ENCODE measurements at regions not wholly inside any gene's neighbourhood (a gene's known extent, or its start where the extent isn't known, plus 50 kb on each side); places are given as distances from the start of the nearest gene placed in this dataset.
A peak's percentile ranks its signal among the peaks of the same experiment; 100 is the strongest.
"Not testable (repeated sequence)": the region's sequence is repeated elsewhere in the genome, so short reads cannot be mapped to it uniquely, and the experiment has no call there.

- DNase-seq (ENCODE audit: low read depth), result peak; percentile 4
Measured at GRCh38 chr2:188787658-188788240, 186.4 kb upstream of the COL3A1 start.

- DNase-seq (ENCODE audit: low read depth), result peak; percentile 84
Measured at GRCh38 chr2:188788621-188789020, 185.6 kb upstream of the COL3A1 start.

- DNase-seq (ENCODE audit: low read depth), result no peak
Measured at GRCh38 chr2:188789951-188790350, 184.2 kb upstream of the COL3A1 start.

GRCh38 chr2:188794453-188794852 lies 179.7 kb upstream of the COL3A1 start:
- DNase-seq (ENCODE audit: low read depth), result not testable (repeated sequence)

- DNase-seq (ENCODE audit: low read depth), result no peak
Measured at GRCh38 chr2:188795762-188796161, 178.4 kb upstream of the COL3A1 start.

GRCh38 chr2:188797371-188797770 lies 176.8 kb upstream of the COL3A1 start:
- DNase-seq (ENCODE audit: low read depth), result no peak

GRCh38 chr2:188798159-188798558 lies 176.0 kb upstream of the COL3A1 start:
- no peak for DNase-seq (ENCODE audit: low read depth)

GRCh38 chr2:188805219-188805618 lies 169.0 kb upstream of the COL3A1 start:
- no peak for DNase-seq (ENCODE audit: low read depth)

GRCh38 chr2:188808947-188809355 lies 165.2 kb upstream of the COL3A1 start:
- DNase-seq (ENCODE audit: low read depth), result peak; percentile 47

- no peak for DNase-seq (ENCODE audit: low read depth)
Measured at GRCh38 chr2:188810586-188810985, 163.6 kb upstream of the COL3A1 start.

GRCh38 chr2:188811522-188811921 lies 162.7 kb upstream of the COL3A1 start:
- no peak for DNase-seq (ENCODE audit: low read depth)

GRCh38 chr2:188813315-188813714 lies 160.9 kb upstream of the COL3A1 start:
- DNase-seq (ENCODE audit: low read depth), result no peak

- peak; percentile 8 for DNase-seq (ENCODE audit: low read depth)
Measured at GRCh38 chr2:188813857-188814256, 160.3 kb upstream of the COL3A1 start.

GRCh38 chr2:188819011-188819410 lies 155.2 kb upstream of the COL3A1 start:
- DNase-seq (ENCODE audit: low read depth), result no peak

GRCh38 chr2:188819792-188820191 lies 154.4 kb upstream of the COL3A1 start:
- DNase-seq (ENCODE audit: low read depth), result no peak

- no peak for DNase-seq (ENCODE audit: low read depth)
Measured at GRCh38 chr2:188820576-188820975, 153.6 kb upstream of the COL3A1 start.

GRCh38 chr2:188824125-188824524 lies 150.0 kb upstream of the COL3A1 start:
- no peak for DNase-seq (ENCODE audit: low read depth)

- DNase-seq (ENCODE audit: low read depth), result no peak
Measured at GRCh38 chr2:188833331-188833730, 140.8 kb upstream of the COL3A1 start.

GRCh38 chr2:188833799-188834198 lies 140.4 kb upstream of the COL3A1 start:
- no peak for DNase-seq (ENCODE audit: low read depth)

GRCh38 chr2:188835006-188835405 lies 139.2 kb upstream of the COL3A1 start:
- DNase-seq (ENCODE audit: low read depth), result no peak

GRCh38 chr2:188835821-188836220 lies 138.4 kb upstream of the COL3A1 start:
- no peak for DNase-seq (ENCODE audit: low read depth)

GRCh38 chr2:188845692-188846091 lies 128.5 kb upstream of the COL3A1 start:
- no peak for DNase-seq (ENCODE audit: low read depth)

- no peak for DNase-seq (ENCODE audit: low read depth)
Measured at GRCh38 chr2:188848887-188849435, 125.2 kb upstream of the COL3A1 start.

- DNase-seq (ENCODE audit: low read depth), result no peak
Measured at GRCh38 chr2:188850786-188851185, 123.4 kb upstream of the COL3A1 start.
